Right lobe of liver (tissue), 6 donors: ENCODE measurements at regions not wholly inside any gene's neighbourhood (a gene's known extent, or its start where the extent isn't known, plus 50 kb on each side); places are given as distances from the start of the nearest gene placed in this dataset.

Experiments used
- ATAC-seq, 4 donors: fragments of 200-7000 bp; cut with Tn5 transposase; one replicate each; pipeline ENCODE4 v1.9.1; 2020; ENCODE audit warnings: mild to moderate bottlenecking in 4 of 4, moderate library complexity in 4 of 4
- DNase-seq, 3 donors: peaks; one replicate each; pipeline ENCODE4 v3.0.0-alpha.2; 2020
- H3K27ac ChIP-seq, 3 donors: fragments of 200-600 bp; one replicate each; pipeline ENCODE4 v1.8.0; 2022
- H3K27me3 ChIP-seq, 2 donors: fragments of 200-600 bp; one replicate each; pipeline ENCODE4 v1.8.0; 2022
- H3K36me3 ChIP-seq, 4 donors: fragments of 200-600 bp; sonication (generic) in 1 of 4; one replicate each; pipeline versions ENCODE4 v1.5.1 to v1.8.0; 2017 to 2022; ENCODE audit warnings: control low read depth in 1 of 4
- H3K4me1 ChIP-seq, 4 donors: fragments of 200-600 bp; sonication (generic) in 1 of 4; one replicate each; pipeline versions ENCODE4 v1.5.1 to v1.8.0; 2017 to 2022; ENCODE audit warnings: control low read depth in 1 of 4
- H3K4me3 ChIP-seq, 3 donors: fragments of 200-600 bp; one replicate each; pipeline ENCODE4 v1.8.0; 2022
- H3K9me3 ChIP-seq, 4 donors: fragments of 200-600 bp; sonication (generic) in 1 of 4; one replicate each; pipeline versions ENCODE4 v1.5.1 to v1.8.0; 2017 to 2022; ENCODE audit warnings: control low read depth in 1 of 4
- CTCF ChIP-seq, 4 donors: fragments of 200-600 bp in 3 of 4; fragments of 450-650 bp in 1 of 4; IDR thresholded peaks; one replicate each; pipeline versions ENCODE4 v1.5.1 to v1.8.0; 2016 to 2022; ENCODE audit warnings: antibody characterized with exemption in 4 of 4, mild to moderate bottlenecking in 2 of 4
- POLR2A ChIP-seq: fragments of 450-650 bp; IDR thresholded peaks from one replicate; pipeline ENCODE4 v1.6.1; 2017; ENCODE audit warnings: antibody characterized with exemption, mild to moderate bottlenecking
- WGBS: methylation state at CpG from one replicate; pipeline ENCODE4 v1.1.6; 2018; ENCODE audit warnings: low coverage, low lambda C conversion rate; ENCODE audit not compliant: insufficient coverage; ENCODE audit errors: missing lambda C conversion rate; 5-methylcytosine and 5-hydroxymethylcytosine counted together
- intact Hi-C, 2 donors: fragments of 100-400 bp; cut with DNase I; formaldehyde crosslinking; loops; one replicate each; pipeline versions ENCODE4 v1.11.2 to v1.14.1; 2022
- donor health status: DM: no; HTN: yes; CAD: no.
- donor health status: DM: no; HTN: no; CAD: no.
- donor health status: DM: no; HTN: no; CAD: no.
- donor health status: DM: no; HTN: yes; CAD: no.
- donor health status: DM: no; HTN: yes; CAD: no.

GRCh38 chr4:159823743-159824142 lies 720.9 kb downstream of the RAPGEF2 start:
- TF ChIP-seq CTCF (IDR thresholded peaks at IDR 0.05) (no peak), POLR2A (no peak)
- intact Hi-C loops: no loop called here
- no peaks in the 10 kb centered on the region for H3K9me3 ChIP-seq
- H3K27me3 ChIP-seq: no peaks in the 10 kb centered on the region
- DNase-seq (no peak), ATAC-seq (no peak)
- H3K4me3 ChIP-seq: no peak overlapping the region
- no peak overlapping the region for H3K27ac ChIP-seq
- no peaks in the 10 kb centered on the region for H3K36me3 ChIP-seq
- 40% methylated on average over 2 of the region's 2 CpGs for WGBS
- H3K4me1 ChIP-seq: no peaks in the 10 kb centered on the region

GRCh38 chr4:159828687-159829086 lies 725.8 kb downstream of the RAPGEF2 start:
- no peaks in the 10 kb centered on the region for H3K36me3 ChIP-seq
- no peaks in the 10 kb centered on the region for H3K27me3 ChIP-seq
- DNase-seq: no peak
- 50% methylated on average over 1 of the region's 1 CpG for WGBS
- ATAC-seq: no peak
- H3K9me3 ChIP-seq: no peaks in the 10 kb centered on the region
- TF ChIP-seq CTCF (IDR thresholded peaks at IDR 0.05) (no peak), POLR2A (no peak)
- no peak overlapping the region for H3K4me3 ChIP-seq
- no peak overlapping the region for H3K27ac ChIP-seq
- intact Hi-C loops: no loop called here
- H3K4me1 ChIP-seq: no peaks in the 10 kb centered on the region

GRCh38 chr4:159829184-159829583 lies 726.3 kb downstream of the RAPGEF2 start:
- Histone ChIP-seq H3K4me3 (no peak overlapping the region), H3K9me3 (no peaks in the 10 kb centered on the region), H3K27me3 (no peaks in the 10 kb centered on the region), H3K27ac (no peak overlapping the region), H3K36me3 (no peaks in the 10 kb centered on the region), H3K4me1 (no peaks in the 10 kb centered on the region)
- intact Hi-C loops: no loop called here
- no peak for ATAC-seq
- no peak for DNase-seq
- TF ChIP-seq CTCF (IDR thresholded peaks at IDR 0.05) (no peak), POLR2A (no peak)
- WGBS: 20% methylated on average over 2 of the region's 2 CpGs

GRCh38 chr4:159837071-159837470 lies 734.2 kb downstream of the RAPGEF2 start:
- intact Hi-C loops: no loop called here
- H3K4me1 ChIP-seq: no peaks in the 10 kb centered on the region
- WGBS: 67% methylated on average over 3 of the region's 3 CpGs
- TF ChIP-seq POLR2A (no peak), CTCF (IDR thresholded peaks at IDR 0.05) (no peak)
- ATAC-seq (no peak), DNase-seq (no peak)
- H3K4me3 ChIP-seq: no peak overlapping the region
- H3K36me3 ChIP-seq: no peaks in the 10 kb centered on the region
- no peaks in the 10 kb centered on the region for H3K9me3 ChIP-seq
- H3K27ac ChIP-seq: no peak overlapping the region
- no peaks in the 10 kb centered on the region for H3K27me3 ChIP-seq

GRCh38 chr4:159855731-159856130 lies 752.9 kb downstream of the RAPGEF2 start:
- ATAC-seq: no peak
- no peak for DNase-seq

More at GRCh38 chr4:159855731-159856130, 752.9 kb downstream of the RAPGEF2 start:
- peaks cover 0 to 2% (median 0%) of the 10 kb centered on the region in 4 donors for H3K4me1 ChIP-seq
- H3K27me3 ChIP-seq: no peaks in the 10 kb centered on the region
- WGBS: 14% methylated on average over 1 of the region's 1 CpG
- intact Hi-C loops: no loop called here
- H3K27ac ChIP-seq: no peak overlapping the region
- TF ChIP-seq POLR2A (no peak), CTCF (IDR thresholded peaks at IDR 0.05) (no peak)
- H3K9me3 ChIP-seq: no peaks in the 10 kb centered on the region
- H3K36me3 ChIP-seq: no peaks in the 10 kb centered on the region
- H3K4me3 ChIP-seq: no peak overlapping the region
